Neural progenitor cell (in vitro differentiated cells): ENCODE measurements at regions not wholly inside any gene's neighbourhood (a gene's known extent, or its start where the extent isn't known, plus 50 kb on each side); places are given as distances from the start of the nearest gene placed in this dataset.

Source experiments
- CTCF ChIP-seq: fragments of 200-600 bp; sonication (generic); IDR thresholded peaks from 2 replicates; pipeline ENCODE4 v1.5.1; 2017; ENCODE audit warnings: antibody characterized with exemption, mild to moderate bottlenecking
- EZH2 ChIP-seq: fragments of 200-600 bp; sonication (generic); IDR thresholded peaks from 2 replicates; pipeline ENCODE4 v1.6.1; 2017; ENCODE audit warnings: antibody characterized with exemption, mild to moderate bottlenecking, moderate library complexity
- EZH2phosphoT487 ChIP-seq: fragments of 200-600 bp; sonication (generic); IDR thresholded peaks from 2 replicates; pipeline ENCODE4 v1.6.1; 2017; ENCODE audit warnings: antibody characterized with exemption

DNA sequence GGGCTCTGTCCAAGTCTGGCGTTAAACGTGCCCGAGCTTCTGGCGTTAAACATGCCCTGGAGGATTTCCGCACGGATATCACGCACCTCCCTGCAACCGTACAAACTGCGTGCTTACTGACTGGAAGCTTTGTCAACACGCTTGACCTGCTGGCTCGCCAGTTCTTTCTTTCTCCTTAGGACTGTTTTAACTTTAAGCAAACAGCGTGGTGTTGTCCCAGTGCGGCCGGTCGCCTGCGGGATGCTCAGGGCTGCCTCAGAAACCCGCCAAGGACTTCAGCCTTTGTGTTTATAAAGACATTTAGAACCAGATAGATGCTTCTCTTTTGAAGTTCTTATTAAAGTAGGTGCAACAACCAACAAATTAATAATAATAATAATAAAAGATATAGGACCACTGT lies 946.0 kb downstream of the RAB28 start:
- TF ChIP-seq CTCF (no peak), EZH2 (no peak), EZH2phosphoT487 (no peak)
